ENCODE measurements at regions not wholly inside any gene's neighbourhood (a gene's known extent, or its start where the extent isn't known, plus 50 kb on each side); places are given as distances from the start of the nearest gene placed in this dataset.

DNA sequence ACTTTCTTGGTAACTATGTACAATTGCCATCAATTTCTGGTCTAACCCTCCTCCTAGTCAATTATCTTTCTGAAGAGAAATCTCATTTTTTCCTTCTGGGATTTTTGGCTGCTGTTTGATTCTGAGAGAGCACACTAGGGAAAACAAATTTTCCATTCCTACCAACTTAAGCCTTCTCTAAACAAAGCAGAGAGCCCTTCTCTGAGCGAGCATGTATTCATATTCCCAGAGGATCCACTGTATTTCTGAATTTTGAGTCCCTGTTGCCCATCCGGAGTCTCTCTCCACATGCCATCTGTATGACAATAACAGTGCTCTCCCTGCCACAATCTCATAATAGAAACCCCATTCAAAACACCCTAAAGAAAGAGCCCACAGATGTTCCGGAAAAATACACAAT is 78.5 kb downstream of the MAIP1 start:
- H3K9ac ChIP-seq (ENCODE audit: low read length) = no peak overlapping the region
- TF ChIP-seq RAD21 (conservative IDR thresholded peaks at IDR 0.05) (no peak), EP300 (conservative IDR thresholded peaks at IDR 0.05; ENCODE audit: poor library complexity, severe bottlenecking) (no peak), EZH2 (IDR thresholded peaks at IDR 0.05; ENCODE audit: borderline replicate concordance, insufficient read depth, low read length, poor library complexity, severe bottlenecking) (no peak), SMC3 (conservative IDR thresholded peaks at IDR 0.05; ENCODE audit: poor library complexity) (no peak), POLR2AphosphoS5 (IDR thresholded peaks at IDR 0.05) (no peak), TAF1 (IDR thresholded peaks at IDR 0.05; ENCODE audit: low read depth) (no peak), MXI1 (conservative IDR thresholded peaks at IDR 0.05; ENCODE audit: poor library complexity, severe bottlenecking) (no peak)
- TF ChIP-seq, protein P1, sequence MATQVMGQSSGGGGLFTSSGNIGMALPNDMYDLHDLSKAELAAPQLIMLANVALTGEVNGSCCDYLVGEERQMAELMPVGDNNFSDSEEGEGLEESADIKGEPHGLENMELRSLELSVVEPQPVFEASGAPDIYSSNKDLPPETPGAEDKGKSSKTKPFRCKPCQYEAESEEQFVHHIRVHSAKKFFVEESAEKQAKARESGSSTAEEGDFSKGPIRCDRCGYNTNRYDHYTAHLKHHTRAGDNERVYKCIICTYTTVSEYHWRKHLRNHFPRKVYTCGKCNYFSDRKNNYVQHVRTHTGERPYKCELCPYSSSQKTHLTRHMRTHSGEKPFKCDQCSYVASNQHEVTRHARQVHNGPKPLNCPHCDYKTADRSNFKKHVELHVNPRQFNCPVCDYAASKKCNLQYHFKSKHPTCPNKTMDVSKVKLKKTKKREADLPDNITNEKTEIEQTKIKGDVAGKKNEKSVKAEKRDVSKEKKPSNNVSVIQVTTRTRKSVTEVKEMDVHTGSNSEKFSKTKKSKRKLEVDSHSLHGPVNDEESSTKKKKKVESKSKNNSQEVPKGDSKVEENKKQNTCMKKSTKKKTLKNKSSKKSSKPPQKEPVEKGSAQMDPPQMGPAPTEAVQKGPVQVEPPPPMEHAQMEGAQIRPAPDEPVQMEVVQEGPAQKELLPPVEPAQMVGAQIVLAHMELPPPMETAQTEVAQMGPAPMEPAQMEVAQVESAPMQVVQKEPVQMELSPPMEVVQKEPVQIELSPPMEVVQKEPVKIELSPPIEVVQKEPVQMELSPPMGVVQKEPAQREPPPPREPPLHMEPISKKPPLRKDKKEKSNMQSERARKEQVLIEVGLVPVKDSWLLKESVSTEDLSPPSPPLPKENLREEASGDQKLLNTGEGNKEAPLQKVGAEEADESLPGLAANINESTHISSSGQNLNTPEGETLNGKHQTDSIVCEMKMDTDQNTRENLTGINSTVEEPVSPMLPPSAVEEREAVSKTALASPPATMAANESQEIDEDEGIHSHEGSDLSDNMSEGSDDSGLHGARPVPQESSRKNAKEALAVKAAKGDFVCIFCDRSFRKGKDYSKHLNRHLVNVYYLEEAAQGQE (IDR thresholded peaks at IDR 0.05; ENCODE audit: borderline replicate concordance) = no peak
- TF ChIP-seq, protein P2, sequence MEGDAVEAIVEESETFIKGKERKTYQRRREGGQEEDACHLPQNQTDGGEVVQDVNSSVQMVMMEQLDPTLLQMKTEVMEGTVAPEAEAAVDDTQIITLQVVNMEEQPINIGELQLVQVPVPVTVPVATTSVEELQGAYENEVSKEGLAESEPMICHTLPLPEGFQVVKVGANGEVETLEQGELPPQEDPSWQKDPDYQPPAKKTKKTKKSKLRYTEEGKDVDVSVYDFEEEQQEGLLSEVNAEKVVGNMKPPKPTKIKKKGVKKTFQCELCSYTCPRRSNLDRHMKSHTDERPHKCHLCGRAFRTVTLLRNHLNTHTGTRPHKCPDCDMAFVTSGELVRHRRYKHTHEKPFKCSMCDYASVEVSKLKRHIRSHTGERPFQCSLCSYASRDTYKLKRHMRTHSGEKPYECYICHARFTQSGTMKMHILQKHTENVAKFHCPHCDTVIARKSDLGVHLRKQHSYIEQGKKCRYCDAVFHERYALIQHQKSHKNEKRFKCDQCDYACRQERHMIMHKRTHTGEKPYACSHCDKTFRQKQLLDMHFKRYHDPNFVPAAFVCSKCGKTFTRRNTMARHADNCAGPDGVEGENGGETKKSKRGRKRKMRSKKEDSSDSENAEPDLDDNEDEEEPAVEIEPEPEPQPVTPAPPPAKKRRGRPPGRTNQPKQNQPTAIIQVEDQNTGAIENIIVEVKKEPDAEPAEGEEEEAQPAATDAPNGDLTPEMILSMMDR (IDR thresholded peaks at IDR 0.05; ENCODE audit: poor library complexity, severe bottlenecking) = no peak
- H4K20me1 ChIP-seq (ENCODE audit: insufficient read depth) = no peaks in the 10 kb centered on the region
- H3K79me2 ChIP-seq (replicated peaks; ENCODE audit: insufficient read depth, low read length) = no peaks in the 10 kb centered on the region
- no peak overlapping the region for H3K4me2 ChIP-seq (ENCODE audit: low read length)
- no peaks in the 10 kb centered on the region for H3K9me2 ChIP-seq (ENCODE audit: insufficient read depth, low read length)
- no peaks in the 10 kb centered on the region for H3F3A ChIP-seq (ENCODE audit: insufficient read depth, low read length, poor library complexity, severe bottlenecking)
- no peak overlapping the region for H2AFZ ChIP-seq (ENCODE audit: low read depth, low read length)
- no peak overlapping the region for H3K27ac ChIP-seq (ENCODE audit: low read length)
- H3K36me3 ChIP-seq (ENCODE audit: insufficient read depth, low read length) = no peaks in the 10 kb centered on the region
- no peak overlapping the region for H3K4me3 ChIP-seq (ENCODE audit: low read length)
- H3K9me3 ChIP-seq (ENCODE audit: low read length) = no peaks in the 10 kb centered on the region
- no peaks in the 10 kb centered on the region for H3K27me3 ChIP-seq (ENCODE audit: insufficient read depth, low read depth, low read length)

DNA sequence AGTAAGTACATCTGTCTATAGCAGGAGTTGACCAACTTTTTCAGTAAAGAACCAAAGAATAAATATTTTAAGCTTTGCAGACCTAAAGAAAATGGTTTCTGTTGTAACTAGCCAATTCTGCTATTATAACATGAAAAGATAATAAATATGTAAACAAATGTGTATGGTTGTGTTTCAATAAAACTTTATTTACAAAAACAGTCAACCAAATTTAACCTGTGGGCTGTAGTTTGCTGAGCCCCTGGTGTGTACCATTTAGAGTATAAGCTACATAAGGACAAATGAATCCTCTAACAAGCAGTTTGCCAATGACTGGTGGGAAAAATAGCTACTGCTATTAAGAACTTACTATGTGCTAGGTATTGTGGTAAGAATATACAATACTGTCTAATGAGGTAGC is 79.4 kb downstream of the MAIP1 start:
- Histone ChIP-seq H4K20me1 (ENCODE audit: insufficient read depth) (no peaks in the 10 kb centered on the region), H2AFZ (ENCODE audit: low read depth, low read length) (no peak overlapping the region), H3F3A (ENCODE audit: insufficient read depth, low read length, poor library complexity, severe bottlenecking) (no peaks in the 10 kb centered on the region), H3K36me3 (ENCODE audit: insufficient read depth, low read length) (no peaks in the 10 kb centered on the region), H3K27ac (ENCODE audit: low read length) (no peak overlapping the region), H3K9me2 (ENCODE audit: insufficient read depth, low read length) (no peaks in the 10 kb centered on the region), H3K4me2 (ENCODE audit: low read length) (no peak overlapping the region), H3K9ac (ENCODE audit: low read length) (no peak overlapping the region), H3K79me2 (replicated peaks; ENCODE audit: insufficient read depth, low read length) (no peaks in the 10 kb centered on the region), H3K27me3 (ENCODE audit: insufficient read depth, low read depth, low read length) (no peaks in the 10 kb centered on the region), H3K9me3 (ENCODE audit: low read length) (no peaks in the 10 kb centered on the region), H3K4me3 (ENCODE audit: low read length) (no peak overlapping the region)
- TF ChIP-seq, protein P1 (IDR thresholded peaks at IDR 0.05; ENCODE audit: borderline replicate concordance) = no peak
- TF ChIP-seq POLR2AphosphoS5 (IDR thresholded peaks at IDR 0.05) = no peak
- no peak for TF ChIP-seq RAD21 (conservative IDR thresholded peaks at IDR 0.05)
- TF ChIP-seq, protein P2 (IDR thresholded peaks at IDR 0.05; ENCODE audit: poor library complexity, severe bottlenecking) = no peak
- no peak for TF ChIP-seq MXI1 (conservative IDR thresholded peaks at IDR 0.05; ENCODE audit: poor library complexity, severe bottlenecking)
- no peak for TF ChIP-seq TAF1 (IDR thresholded peaks at IDR 0.05; ENCODE audit: low read depth)
- no peak for TF ChIP-seq EP300 (conservative IDR thresholded peaks at IDR 0.05; ENCODE audit: poor library complexity, severe bottlenecking)
- no peak for TF ChIP-seq SMC3 (conservative IDR thresholded peaks at IDR 0.05; ENCODE audit: poor library complexity)
- no peak for TF ChIP-seq EZH2 (IDR thresholded peaks at IDR 0.05; ENCODE audit: borderline replicate concordance, insufficient read depth, low read length, poor library complexity, severe bottlenecking)

All from neural cell (in vitro differentiated cells).